ACC112 (cell line): ENCODE measurements at regions not wholly inside any gene's neighbourhood (a gene's known extent, or its start where the extent isn't known, plus 50 kb on each side); places are given as distances from the start of the nearest gene placed in this dataset.
"Not testable (repeated sequence)": the region's sequence is repeated elsewhere in the genome, so short reads cannot be mapped to it uniquely, and the experiment has no call there.

ENCODE experiments used
- H2AFZ ChIP-seq: fragments of 200-600 bp; sonication (generic); one replicate; pipeline ENCODE4 v1.6.0; 2017; ENCODE audit warnings: antibody characterized with exemption, low read length; ENCODE audit not compliant: unreplicated experiment
- H3K27ac ChIP-seq: fragments of 200-600 bp; sonication (generic); 2 replicates; pipeline ENCODE4 v1.5.1; 2014; ENCODE audit warnings: low read depth, mild to moderate bottlenecking, antibody characterized with exemption, low read length, moderate library complexity
- H3K27me3 ChIP-seq: fragments of 200-600 bp; sonication (generic); 2 replicates; pipeline ENCODE4 v1.6.1; 2014; ENCODE audit warnings: mild to moderate bottlenecking, antibody characterized with exemption, low read length, moderate library complexity, mixed read lengths; ENCODE audit not compliant: insufficient read depth
- H3K36me3 ChIP-seq: fragments of 200-600 bp; sonication (generic); 2 replicates; pipeline ENCODE4 v1.6.1; 2016; ENCODE audit warnings: mild to moderate bottlenecking, antibody characterized with exemption, low read length, moderate library complexity, mixed read lengths; ENCODE audit not compliant: insufficient read depth
- H3K4me1 ChIP-seq: fragments of 200-600 bp; sonication (generic); one replicate; pipeline ENCODE4 v1.6.1; 2016; ENCODE audit warnings: low read length, mixed read lengths; ENCODE audit not compliant: insufficient read depth, unreplicated experiment, control insufficient read depth
- H3K4me3 ChIP-seq: fragments of 200-600 bp; sonication (generic); 2 replicates; pipeline ENCODE4 v1.5.1; 2014; ENCODE audit warnings: mild to moderate bottlenecking, low read depth, low read length
- H3K79me2 ChIP-seq: fragments of 200-600 bp; sonication (generic); one replicate; pipeline ENCODE4 v1.6.0; 2016; ENCODE audit warnings: low read length; ENCODE audit not compliant: control insufficient read depth, unreplicated experiment, insufficient read depth

DNA sequence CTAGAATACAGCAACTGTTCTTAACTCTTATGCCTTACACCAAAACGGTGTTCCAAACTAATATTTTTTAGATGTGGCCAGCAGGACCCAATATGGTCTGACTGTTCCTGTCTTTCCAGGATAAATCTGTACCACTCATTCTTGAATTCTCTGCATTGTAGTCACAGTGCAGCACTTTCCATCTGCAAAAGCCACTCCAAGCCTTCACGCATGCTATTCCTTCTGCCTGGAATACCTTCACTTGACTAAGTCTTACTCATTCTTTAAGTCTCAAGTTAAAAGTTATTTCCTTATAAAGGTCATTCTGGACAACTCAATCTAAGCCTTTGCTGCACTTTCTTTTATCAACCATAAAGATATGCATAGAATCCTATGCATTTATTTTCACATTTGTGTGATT, 1194.5 kb downstream of the PLA2G4A start:
- Histone ChIP-seq H3K36me3 (no peaks in the 10 kb centered on the region), H3K79me2 (no peaks in the 10 kb centered on the region), H3K4me3 (no peak overlapping the region), H3K27ac (0 out of 2 replicates have a peak overlapping the region, but pooled peaks have one; percentile 7), H3K27me3 (no peaks in the 10 kb centered on the region), H2AFZ (no peak overlapping the region), H3K4me1 (peaks cover 26% of the 10 kb centered on the region)

DNA sequence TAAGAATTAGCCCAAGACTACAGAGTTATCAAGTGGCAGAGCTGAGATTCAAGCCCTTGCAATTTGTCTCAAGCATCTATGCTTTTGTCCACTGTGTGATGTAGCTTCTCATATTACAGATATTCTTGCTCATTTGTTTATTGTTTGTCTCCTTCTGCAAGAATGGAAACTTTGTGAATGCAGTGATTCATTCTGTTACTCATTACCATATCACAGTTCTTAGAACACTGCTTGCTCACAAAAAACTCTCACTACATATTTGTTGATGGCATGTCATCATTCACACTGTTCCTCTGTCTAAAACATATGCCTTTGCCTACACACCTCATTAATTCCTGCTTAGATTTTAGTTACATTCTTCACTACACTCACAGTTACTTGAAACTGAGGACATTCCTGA, 1198.9 kb downstream of the PLA2G4A start:
- Histone ChIP-seq H3K36me3 (no peaks in the 10 kb centered on the region), H3K27ac (peak overlapping the region; percentile 99), H2AFZ (no peak overlapping the region), H3K4me3 (peak overlapping the region; percentile 59; the same call in 1 of the 2 replicates), H3K27me3 (no peaks in the 10 kb centered on the region), H3K79me2 (no peaks in the 10 kb centered on the region), H3K4me1 (peaks cover 35% of the 10 kb centered on the region)

DNA sequence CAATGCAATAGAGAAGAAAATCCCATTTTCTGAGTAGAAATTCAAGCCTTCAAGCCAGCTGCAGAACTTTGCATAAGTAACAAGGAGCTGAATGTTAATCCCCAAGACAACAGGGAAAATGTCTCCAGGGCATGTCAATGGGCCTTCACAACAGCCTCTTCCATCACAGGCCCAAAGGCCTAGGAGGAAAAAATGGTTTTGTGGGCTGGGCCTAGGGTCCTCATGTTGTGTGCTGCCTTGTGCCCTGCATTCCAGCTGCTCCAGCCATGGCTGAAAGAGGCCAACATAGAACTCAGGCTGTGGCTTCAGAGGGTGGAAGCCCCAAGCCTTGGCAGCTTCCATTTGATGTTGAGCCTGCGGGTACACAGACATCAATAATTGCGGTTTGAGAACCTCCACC, 1208.8 kb downstream of the PLA2G4A start:
- not testable (repeated sequence) for H3K36me3 ChIP-seq, H3K4me1 ChIP-seq, H3K79me2 ChIP-seq, H2AFZ ChIP-seq, H3K27me3 ChIP-seq, H3K27ac ChIP-seq, H3K4me3 ChIP-seq

DNA sequence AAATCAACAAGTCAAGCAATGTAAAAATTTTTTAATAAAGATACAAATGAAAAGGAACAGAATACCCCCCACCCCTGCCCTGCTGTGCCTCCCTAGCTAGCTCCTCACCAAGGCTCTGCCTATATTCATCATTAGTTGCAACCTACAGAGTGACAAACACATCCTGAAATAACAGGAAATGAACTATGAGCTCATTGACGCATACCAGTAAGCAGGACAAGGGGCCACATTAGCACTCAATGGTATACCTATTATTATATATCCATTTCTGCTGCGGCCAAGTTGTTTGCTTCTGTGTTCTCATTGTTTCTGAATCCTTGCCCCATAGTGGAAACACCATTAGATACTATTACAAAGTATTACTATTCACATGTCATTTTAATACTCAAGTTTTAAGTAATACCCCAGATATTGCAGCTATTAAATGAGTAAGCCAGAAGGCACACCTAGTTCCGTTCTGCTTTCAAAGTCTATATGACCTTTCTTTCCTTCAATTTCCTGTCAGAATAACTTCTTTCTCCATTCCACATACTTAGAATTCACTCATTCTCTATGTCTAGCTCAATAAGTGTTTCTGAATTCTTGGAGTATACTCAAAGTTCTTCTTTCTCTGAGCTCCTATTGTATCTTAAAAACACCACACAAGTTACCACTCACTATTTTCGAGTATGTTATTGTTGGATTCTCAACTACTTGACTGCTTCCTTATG, 1214.9 kb downstream of the PLA2G4A start:
- Histone ChIP-seq H3K27me3 (no peaks in the 10 kb centered on the region), H3K4me3 (no peak overlapping the region), H3K4me1 (peaks cover 23% of the 10 kb centered on the region), H3K79me2 (no peaks in the 10 kb centered on the region), H2AFZ (no peak overlapping the region), H3K27ac (peak overlapping the region; percentile 64), H3K36me3 (no peaks in the 10 kb centered on the region)

DNA sequence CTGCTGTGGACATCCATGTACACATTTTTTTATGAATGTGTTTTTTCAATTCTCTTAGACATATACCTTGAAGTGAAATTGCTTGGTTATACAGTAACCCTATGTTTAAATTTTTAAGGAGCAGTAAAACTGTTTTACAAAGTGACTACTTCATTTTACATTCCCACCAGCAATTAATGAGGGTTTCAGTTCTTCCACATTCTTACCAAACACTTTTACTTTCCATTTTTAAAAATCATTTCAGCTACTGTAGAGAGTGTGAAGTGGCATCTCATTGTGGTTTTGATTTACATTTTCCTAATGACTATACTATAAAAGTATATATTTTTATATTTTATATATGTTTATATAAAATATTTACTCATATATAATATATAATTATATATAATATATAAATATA, 1221.5 kb downstream of the PLA2G4A start:
- Histone ChIP-seq H2AFZ (peak overlapping the region; percentile 76), H3K27ac (no peak overlapping the region), H3K27me3 (no peaks in the 10 kb centered on the region), H3K4me3 (peak overlapping the region; percentile 46; the same call in 1 of the 2 replicates), H3K36me3 (no peaks in the 10 kb centered on the region), H3K4me1 (peaks cover 10% of the 10 kb centered on the region), H3K79me2 (no peaks in the 10 kb centered on the region)

DNA sequence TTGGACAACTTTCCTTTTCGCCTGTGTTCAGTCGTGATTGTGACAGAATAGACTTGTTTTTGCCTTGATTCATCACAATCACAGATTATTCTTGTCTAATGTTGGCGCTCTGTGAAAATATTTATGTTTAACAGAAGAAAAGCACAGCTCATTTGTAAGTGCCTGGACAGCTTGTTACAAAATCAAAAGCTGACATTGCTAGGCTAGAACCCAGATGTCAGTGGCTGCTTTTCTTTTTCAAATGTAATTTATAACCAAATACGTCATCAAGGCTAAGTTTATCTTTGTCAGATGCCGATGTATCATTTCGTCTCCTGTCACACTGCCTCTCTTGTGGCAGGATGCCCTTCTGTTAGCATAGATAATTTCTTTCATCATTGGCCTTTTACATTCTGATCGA, 1227.3 kb downstream of the PLA2G4A start:
- H3K27ac ChIP-seq: peak overlapping the region; percentile 9; the same call in 1 of the 2 replicates

DNA sequence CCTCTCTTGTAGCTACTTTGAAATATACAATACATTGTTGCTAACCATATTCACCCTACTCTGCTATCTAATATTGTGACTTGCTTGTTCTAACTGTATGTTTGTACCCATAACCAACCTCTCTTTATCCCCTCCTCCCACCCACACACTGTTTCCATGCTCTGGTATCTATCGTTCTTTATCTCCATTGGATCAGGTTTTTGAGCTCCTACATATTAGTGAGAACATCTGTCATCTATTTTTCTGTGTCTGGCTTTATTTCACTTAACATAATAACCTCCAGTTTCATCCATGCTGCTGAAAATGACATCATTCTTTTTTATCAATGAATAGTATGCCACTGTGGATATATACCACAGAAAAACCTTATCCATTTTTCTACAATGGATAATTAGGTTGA, 1230.1 kb downstream of the PLA2G4A start:
- no peak overlapping the region for H2AFZ ChIP-seq
- no peak overlapping the region for H3K27ac ChIP-seq
- H3K27me3 ChIP-seq: no peaks in the 10 kb centered on the region
- no peak overlapping the region for H3K4me3 ChIP-seq
- no peaks in the 10 kb centered on the region for H3K79me2 ChIP-seq
- no peaks in the 10 kb centered on the region for H3K36me3 ChIP-seq
- peaks cover 18% of the 10 kb centered on the region for H3K4me1 ChIP-seq

More for the DNA sequence above, 1227.3 kb downstream of the PLA2G4A start:
- H3K4me1 ChIP-seq: peaks cover 8% of the 10 kb centered on the region
- H3K36me3 ChIP-seq: no peaks in the 10 kb centered on the region
- H2AFZ ChIP-seq: peak overlapping the region; percentile 80
- no peaks in the 10 kb centered on the region for H3K27me3 ChIP-seq
- no peaks in the 10 kb centered on the region for H3K79me2 ChIP-seq
- peak overlapping the region; percentile 49 for H3K4me3 ChIP-seq

DNA sequence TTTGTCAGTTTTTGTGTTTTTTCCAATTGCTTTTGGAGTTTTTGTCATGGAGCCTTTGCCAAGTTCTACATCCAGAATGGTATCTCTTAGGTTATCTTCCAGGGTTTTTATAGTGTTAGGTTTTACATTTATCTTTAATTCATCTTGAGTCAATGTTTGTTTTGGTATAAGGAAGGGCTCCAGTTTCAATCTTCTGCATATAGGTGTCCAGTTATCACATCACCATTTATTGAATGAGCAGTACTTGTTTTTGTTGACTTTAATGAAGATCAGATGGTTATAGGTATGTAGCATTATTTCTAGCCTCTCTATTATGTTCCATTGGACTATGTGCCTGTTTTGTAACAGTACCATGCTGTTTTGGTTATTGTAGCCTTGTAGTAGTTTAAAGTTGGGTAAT, 1233.1 kb downstream of the PLA2G4A start:
- no peaks in the 10 kb centered on the region for H3K79me2 ChIP-seq
- H3K27ac ChIP-seq: no peak overlapping the region
- peaks cover 18% of the 10 kb centered on the region for H3K4me1 ChIP-seq
- no peak overlapping the region for H3K4me3 ChIP-seq
- H3K27me3 ChIP-seq: no peaks in the 10 kb centered on the region
- no peak overlapping the region for H2AFZ ChIP-seq
- H3K36me3 ChIP-seq: no peaks in the 10 kb centered on the region

DNA sequence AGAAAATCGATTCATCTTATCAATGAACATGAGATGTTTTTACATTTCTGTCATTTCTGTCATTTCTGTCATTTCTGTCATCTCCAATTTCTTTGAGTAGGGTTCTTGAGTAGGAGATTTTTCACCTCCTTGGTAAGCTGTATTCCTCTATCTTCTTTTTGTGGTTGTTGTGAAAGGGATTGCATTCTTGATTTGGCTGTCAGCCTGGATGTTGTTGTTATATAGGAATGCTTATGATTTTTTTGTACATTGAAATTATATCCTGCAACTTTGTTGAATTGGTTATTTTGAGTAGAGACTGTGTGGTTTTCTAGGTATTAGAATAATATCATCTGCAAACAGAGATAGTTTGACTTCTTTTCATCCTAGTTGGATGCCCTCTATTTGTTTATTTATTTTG, 1233.7 kb downstream of the PLA2G4A start:
- Histone ChIP-seq H3K27ac (no peak overlapping the region), H3K27me3 (no peaks in the 10 kb centered on the region), H3K4me1 (peaks cover 18% of the 10 kb centered on the region), H3K79me2 (no peaks in the 10 kb centered on the region), H3K36me3 (no peaks in the 10 kb centered on the region), H2AFZ (no peak overlapping the region), H3K4me3 (no peak overlapping the region)

DNA sequence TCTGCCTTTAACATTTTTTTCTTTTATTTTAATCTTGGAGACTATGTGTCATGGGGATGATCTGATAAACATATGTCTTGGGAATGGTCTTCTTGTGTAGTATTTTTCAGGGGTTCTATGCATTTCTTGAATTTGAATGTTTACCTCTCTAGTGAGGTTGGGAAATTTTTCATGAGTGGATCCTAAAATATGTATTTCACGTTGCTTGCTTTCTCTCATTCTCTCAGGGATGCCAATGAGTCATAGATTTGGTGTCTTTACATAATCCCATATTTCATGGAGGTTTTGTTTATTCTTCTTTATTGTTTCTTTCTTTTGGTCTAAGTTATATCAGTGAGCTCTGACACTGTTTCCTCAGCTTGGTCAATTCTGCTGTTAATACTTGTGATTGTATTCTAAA, 1237.2 kb downstream of the PLA2G4A start:
- H3K36me3 ChIP-seq: no peaks in the 10 kb centered on the region; the same call in 1 of the 2 replicates
- peak overlapping the region; percentile 31; the same call in 1 of the 2 replicates for H3K4me3 ChIP-seq
- H3K4me1 ChIP-seq: peaks cover 18% of the 10 kb centered on the region
- H3K27me3 ChIP-seq: no peaks in the 10 kb centered on the region
- H2AFZ ChIP-seq: no peak overlapping the region
- H3K79me2 ChIP-seq: no peaks in the 10 kb centered on the region
- peak overlapping the region; percentile 41 for H3K27ac ChIP-seq

DNA sequence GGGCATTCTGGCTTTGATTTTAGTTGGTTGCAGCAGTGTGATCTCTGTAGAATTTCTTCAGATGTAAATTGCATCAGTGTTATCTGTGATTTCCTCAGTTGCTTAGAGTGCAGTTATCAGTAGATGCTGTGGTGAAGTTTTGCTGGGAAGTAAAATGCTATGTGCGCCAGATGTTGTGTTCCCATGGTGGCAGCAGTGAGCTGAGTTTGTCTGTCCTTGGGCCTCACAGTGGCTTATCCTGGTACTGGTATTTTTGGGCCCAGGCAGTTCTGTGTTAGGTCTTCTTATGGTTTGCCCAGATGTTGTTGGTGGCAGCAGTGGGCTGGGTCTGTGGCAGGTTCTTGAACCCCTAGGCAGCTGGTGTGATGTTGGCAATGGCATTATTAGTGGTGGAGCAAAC, 1242.1 kb downstream of the PLA2G4A start:
- Histone ChIP-seq H3K4me1 (peaks cover 6% of the 10 kb centered on the region), H3K4me3 (no peak overlapping the region), H3K36me3 (no peaks in the 10 kb centered on the region; the same call in 1 of the 2 replicates), H3K27me3 (no peaks in the 10 kb centered on the region), H3K79me2 (no peaks in the 10 kb centered on the region), H3K27ac (no peak overlapping the region), H2AFZ (no peak overlapping the region)
